NB4 (cell line): ENCODE measurements at regions not wholly inside any gene's neighbourhood (a gene's known extent, or its start where the extent isn't known, plus 50 kb on each side); places are given as distances from the start of the nearest gene placed in this dataset.

Experiments used
- CTCF ChIP-seq: IDR thresholded peaks from one replicate; pipeline ENCODE4 v1.5.1; 2012; ENCODE audit warnings: low read depth, low read length
- MYC ChIP-seq: IDR thresholded peaks from 2 replicates; pipeline ENCODE4 v1.6.1; 2011; ENCODE audit warnings: low read depth, low read length
- POLR2A ChIP-seq: IDR thresholded peaks from 2 replicates; pipeline ENCODE4 v1.6.1; 2011; ENCODE audit warnings: mild to moderate bottlenecking; ENCODE audit not compliant: insufficient read length; ENCODE audit errors: extremely low read depth

DNA sequence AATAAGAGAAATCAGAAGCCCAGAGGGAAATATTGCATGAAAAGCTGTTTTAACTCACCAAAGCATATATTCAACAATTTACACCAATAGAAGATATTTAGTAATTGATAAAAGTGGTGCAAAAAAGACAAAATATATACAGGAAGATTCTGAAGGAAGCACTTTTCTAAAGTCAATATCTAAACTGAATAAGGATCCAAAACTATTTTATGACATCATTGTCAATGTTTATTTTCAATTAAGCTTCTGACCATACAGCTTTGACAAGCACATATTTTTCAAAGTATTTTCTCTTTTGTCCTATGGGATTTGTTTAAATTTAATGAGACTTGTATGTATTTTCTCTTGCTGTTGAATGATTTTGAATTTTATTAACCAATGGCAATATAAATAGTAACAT, 1716.1 kb downstream of the OLFM4 start:
- no peak for TF ChIP-seq CTCF
- no peak for TF ChIP-seq POLR2A
- no peak for TF ChIP-seq MYC
